T-helper 2 cell (primary cell): ENCODE measurements at regions not wholly inside any gene's neighbourhood (a gene's known extent, or its start where the extent isn't known, plus 50 kb on each side); places are given as distances from the start of the nearest gene placed in this dataset.

Experiments used
- DNase-seq, 5 experiments: peaks; one replicate each; pipeline versions ENCODE4 v3.0.0 to v3.0.0-alpha.2; 2012 to 2022

- no peak for DNase-seq
Measured at GRCh38 chr5:9720361-9720760, 90.2 kb upstream of the TAS2R1 start.

- no peak for DNase-seq
Measured at GRCh38 chr5:9716838-9717281, 86.7 kb upstream of the TAS2R1 start.

- no peak for DNase-seq
Measured at GRCh38 chr5:9715891-9716335, 85.8 kb upstream of the TAS2R1 start.

- no peak for DNase-seq
Measured at GRCh38 chr5:9713959-9714586, 83.9 kb upstream of the TAS2R1 start.

GRCh38 chr5:9713356-9713755 lies 83.2 kb upstream of the TAS2R1 start:
- DNase-seq = no peak

- DNase-seq = no peak
Measured at GRCh38 chr5:9712911-9713310, 82.8 kb upstream of the TAS2R1 start.

- no peak for DNase-seq
Measured at GRCh38 chr5:9712506-9712905, 82.4 kb upstream of the TAS2R1 start.

- no peak for DNase-seq
Measured at GRCh38 chr5:9710069-9710468, 79.9 kb upstream of the TAS2R1 start.

- no peak for DNase-seq
Measured at GRCh38 chr5:9707732-9708462, 77.7 kb upstream of the TAS2R1 start.

- no peak for DNase-seq
Measured at GRCh38 chr5:9699681-9700080, 69.5 kb upstream of the TAS2R1 start.

GRCh38 chr5:9698841-9699240 lies 68.7 kb upstream of the TAS2R1 start:
- no peak for DNase-seq

- DNase-seq = no peak
Measured at GRCh38 chr5:9698125-9698826, 68.1 kb upstream of the TAS2R1 start.

- DNase-seq = no peak
Measured at GRCh38 chr5:9692576-9692975, 62.4 kb upstream of the TAS2R1 start.

GRCh38 chr5:9691261-9691660 lies 61.1 kb upstream of the TAS2R1 start:
- DNase-seq = no peak

- DNase-seq = no peak
Measured at GRCh38 chr5:9690751-9691150, 60.6 kb upstream of the TAS2R1 start.

- no peak for DNase-seq
Measured at GRCh38 chr5:9686216-9686615, 56.1 kb upstream of the TAS2R1 start.

GRCh38 chr5:9681706-9682105 lies 51.6 kb upstream of the TAS2R1 start:
- DNase-seq = no peak
